WTC11 (cell line): ENCODE measurements at regions not wholly inside any gene's neighbourhood (a gene's known extent, or its start where the extent isn't known, plus 50 kb on each side); places are given as distances from the start of the nearest gene placed in this dataset.

Source experiments
- ATAC-seq: fragments of 200-7000 bp; cut with Tn5 transposase; 2 replicates; pipeline ENCODE4 v1.10.0; 2021; ENCODE audit warnings: mild to moderate bottlenecking, moderate library complexity
- CTCF ChIA-PET: fragments of 300-600 bp; sonication (Branson Sonifier 250); formaldehyde crosslinking; loops from one replicate; lab custom pipeline; 2021; ENCODE audit warnings: antibody characterized with exemption; lab: Charles Lee
- POLR2A ChIA-PET: fragments of 350-600 bp; sonication (Branson Sonifier 250); formaldehyde crosslinking; loops from one replicate; lab custom pipeline; 2021; ENCODE audit warnings: antibody characterized with exemption; lab: Charles Lee
- DNase-seq: peaks from one replicate; pipeline ENCODE4 v3.0.0; 2021; ENCODE audit warnings: low spot score
- H3K27ac Mint-ChIP-seq: 2 replicates; pipeline ENCODE4 v1.8.0; 2021; ENCODE audit warnings: mixed read lengths
- H3K27me3 Mint-ChIP-seq: 2 replicates; pipeline ENCODE4 v1.8.0; 2021; ENCODE audit warnings: low read depth, mild to moderate bottlenecking, moderate library complexity, mixed read lengths
- H3K36me3 Mint-ChIP-seq: 2 replicates; pipeline ENCODE4 v1.8.0; 2021; ENCODE audit warnings: mixed read lengths
- H3K4me1 Mint-ChIP-seq: 2 replicates; pipeline ENCODE4 v1.8.0; 2022; ENCODE audit warnings: mixed read lengths
- H3K4me3 Mint-ChIP-seq: 2 replicates; pipeline ENCODE4 v1.8.0; 2021; ENCODE audit warnings: mild to moderate bottlenecking, moderate library complexity, mixed read lengths
- H3K9me3 Mint-ChIP-seq: 2 replicates; pipeline ENCODE4 v1.8.0; 2021; ENCODE audit warnings: mixed read lengths
- ATF1 ChIP-seq: sonication (generic); formaldehyde crosslinking; IDR thresholded peaks from 2 replicates; pipeline ENCODE4 v1.8.1; 2023; ENCODE audit warnings: mild to moderate bottlenecking, moderate library complexity, missing genetic modification reagents
- CREM ChIP-seq: sonication (generic); formaldehyde crosslinking; IDR thresholded peaks from 2 replicates; pipeline ENCODE4 v1.8.1; 2022; ENCODE audit warnings: mild to moderate bottlenecking, missing genetic modification reagents, moderate library complexity
- ERG ChIP-seq: fragments of 250-450 bp; sonication (Bioruptor Pico); IDR thresholded peaks from 2 replicates; pipeline ENCODE4 v1.8.0; 2021; ENCODE audit warnings: mild to moderate bottlenecking
- IRF2 ChIP-seq: sonication (generic); formaldehyde crosslinking; IDR thresholded peaks from 2 replicates; pipeline ENCODE4 v1.8.0; 2022; ENCODE audit warnings: low read depth, missing genetic modification reagents, borderline replicate concordance
- NFYB ChIP-seq: sonication (generic); formaldehyde crosslinking; conservative IDR thresholded peaks from 2 replicates; pipeline ENCODE4 v1.8.0; 2022; ENCODE audit warnings: low read depth, missing genetic modification reagents
- OVOL2 ChIP-seq: fragments of 250-450 bp; sonication (Bioruptor Pico); IDR thresholded peaks from 2 replicates; pipeline ENCODE4 v1.9.0; 2021; ENCODE audit warnings: mild to moderate bottlenecking, borderline replicate concordance
- PRDM15 ChIP-seq: sonication (generic); formaldehyde crosslinking; IDR thresholded peaks from 2 replicates; pipeline ENCODE4 v1.8.0; 2022; ENCODE audit warnings: missing genetic modification reagents
- RORB ChIP-seq: fragments of 250-450 bp; sonication (Bioruptor Pico); IDR thresholded peaks from 2 replicates; pipeline ENCODE4 v1.9.0; 2021; ENCODE audit warnings: mild to moderate bottlenecking
- SP1 ChIP-seq: sonication (generic); formaldehyde crosslinking; conservative IDR thresholded peaks from 2 replicates; pipeline ENCODE4 v1.8.1; 2022; ENCODE audit warnings: missing genetic modification reagents
- USF1 ChIP-seq: sonication (generic); formaldehyde crosslinking; IDR thresholded peaks from 2 replicates; pipeline ENCODE4 v1.8.0; 2022; ENCODE audit warnings: mild to moderate bottlenecking, missing genetic modification reagents
- ZMAT4 ChIP-seq: fragments of 250-450 bp; sonication (Bioruptor Pico); IDR thresholded peaks from 2 replicates; pipeline ENCODE4 v1.9.0; 2021; ENCODE audit warnings: mild to moderate bottlenecking
- ZNF121 ChIP-seq: sonication (generic); formaldehyde crosslinking; IDR thresholded peaks from 2 replicates; pipeline ENCODE4 v1.8.0; 2023; ENCODE audit warnings: missing genetic modification reagents
- ZNF281 ChIP-seq: sonication (generic); formaldehyde crosslinking; IDR thresholded peaks from 2 replicates; pipeline ENCODE4 v1.8.0; 2023; ENCODE audit warnings: mild to moderate bottlenecking, missing genetic modification reagents
- ZNF396 ChIP-seq: fragments of 250-450 bp; sonication (Bioruptor Pico); IDR thresholded peaks from 2 replicates; pipeline ENCODE4 v1.8.0; 2021; ENCODE audit warnings: mild to moderate bottlenecking, moderate library complexity, borderline replicate concordance
- ZNF416 ChIP-seq: fragments of 250-450 bp; sonication (Bioruptor Pico); IDR thresholded peaks from 2 replicates; pipeline ENCODE4 v1.9.0; 2021; ENCODE audit warnings: mild to moderate bottlenecking, inconsistent platforms

GRCh38 chr14:62599616-62600385 is 445.5 kb downstream of the KCNH5 start:
- Mint-ChIP-seq H3K9me3 (peaks cover 27% of the 10 kb centered on the region), H3K4me1 (no peaks in the 10 kb centered on the region), H3K4me3 (no peak overlapping the region), H3K36me3 (peaks cover 12% of the 10 kb centered on the region), H3K27me3 (no peaks in the 10 kb centered on the region), H3K27ac (no peak overlapping the region)
- TF ChIP-seq ZNF396 (CRISPR knock-in tag) (no peak), SP1 (CRISPR knock-in tag) (no peak), IRF2 (CRISPR knock-in tag) (no peak), ATF1 (CRISPR knock-in tag) (no peak), ZNF416 (CRISPR knock-in tag) (no peak), ZNF281 (CRISPR knock-in tag) (no peak)
- CTCF ChIA-PET = no interaction called here
- POLR2A ChIA-PET = no interaction called here
- ATAC-seq (no peak), DNase-seq (no peak)

- Mint-ChIP-seq H3K4me1 (peaks cover 2% of the 10 kb centered on the region), H3K27me3 (no peaks in the 10 kb centered on the region), H3K9me3 (peaks cover 18% of the 10 kb centered on the region), H3K36me3 (no peaks in the 10 kb centered on the region), H3K27ac (no peak overlapping the region), H3K4me3 (no peak overlapping the region)
- no peak for DNase-seq
- CTCF ChIA-PET = no interaction called here
- TF ChIP-seq ERG (CRISPR knock-in tag) = no peak
- TF ChIP-seq ZNF121 (CRISPR knock-in tag) = no peak
- TF ChIP-seq ZNF396 (CRISPR knock-in tag) = no peak
- TF ChIP-seq ZMAT4 = no peak
- TF ChIP-seq ZNF281 (CRISPR knock-in tag) = no peak
- no peak for TF ChIP-seq CREM (CRISPR knock-in tag)
- no peak for TF ChIP-seq OVOL2 (CRISPR knock-in tag)
- no peak for TF ChIP-seq NFYB
- TF ChIP-seq PRDM15 (CRISPR knock-in tag) = no peak
- TF ChIP-seq USF1 (CRISPR knock-in tag) = no peak
- no peak for TF ChIP-seq RORB (CRISPR knock-in tag)
- no peak for ATAC-seq
- POLR2A ChIA-PET = no interaction called here
Measured at GRCh38 chr14:62602712-62603111, 442.5 kb downstream of the KCNH5 start.
